ENCODE measurements at regions not wholly inside any gene's neighbourhood (a gene's known extent, or its start where the extent isn't known, plus 50 kb on each side); places are given as distances from the start of the nearest gene placed in this dataset.

GRCh38 chr2:19473350-19473749 lies 114.9 kb upstream of the OSR1 start:
- no TSS peak for BruUV-seq (replicated peaks)
- Histone ChIP-seq H3K4me1 (ENCODE audit: control insufficient read depth, insufficient read depth, low read length) (no peaks in the 10 kb centered on the region), H3K4me2 (ENCODE audit: control insufficient read depth, insufficient read depth) (no peak overlapping the region), H4K20me1 (ENCODE audit: control insufficient read depth, insufficient read depth) (no peaks in the 10 kb centered on the region), H3K9me3 (replicated peaks; ENCODE audit: control insufficient read depth, insufficient read depth, low read length) (no peaks in the 10 kb centered on the region; the same call in 2 of the 3 replicates), H3K79me2 (ENCODE audit: control insufficient read depth, insufficient read depth, low read length) (no peaks in the 10 kb centered on the region), H3K36me3 (ENCODE audit: control insufficient read depth in 2 of 2, insufficient read depth in 2 of 2, low read length in 1 of 2) (no peaks in the 10 kb centered on the region), H2AFZ (ENCODE audit: control insufficient read depth, low read depth, low read length) (no peak overlapping the region), H3K4me3 (no peak overlapping the region), H3K9ac (ENCODE audit: control insufficient read depth, insufficient read depth, low read length) (no peak overlapping the region), H3K27me3 (replicated peaks in 1 of 2; ENCODE audit: control insufficient read depth in 2 of 2, insufficient read depth in 2 of 2, low read length in 1 of 2) (no peaks in the 10 kb centered on the region; a peak in 1 of 4 replicates), H3K27ac (ENCODE audit: control insufficient read depth, insufficient read depth) (no peak overlapping the region)
- in situ Hi-C loops (cut with MboI): no loop called here
- intact Hi-C loops (cut with micrococcal nuclease; ENCODE audit: unreplicated experiment): no loop called here
- 67% methylated on average over 6 of the region's 6 CpGs for WGBS (ENCODE audit: insufficient coverage, insufficient replicate concordance, low lambda C conversion rate, missing lambda C conversion rate)
- ChIA-PET SMC1A (ENCODE audit: uncharacterized antibody, unreplicated experiment) (no interaction called here), CTCF (no interaction called here), POLR2A (no interaction called here), RAD21 (ENCODE audit: unreplicated experiment) (no interaction called here)
- TF ChIP-seq CEBPZ (IDR thresholded peaks at IDR 0.05; ENCODE audit: low read depth, low read length) (no peak), LARP7 (IDR thresholded peaks at IDR 0.05) (no peak), PAX8 (IDR thresholded peaks at IDR 0.05) (no peak), ZNF207 (IDR thresholded peaks at IDR 0.05; ENCODE audit: borderline replicate concordance) (no peak), ZZZ3 (IDR thresholded peaks at IDR 0.05; ENCODE audit: control insufficient read depth, insufficient read length, low read depth) (no peak), ESRRA (IDR thresholded peaks at IDR 0.05; ENCODE audit: low read length) (no peak), PAX5 (IDR thresholded peaks at IDR 0.05; ENCODE audit: borderline replicate concordance, low read depth, low read length) (no peak), EGR1 (IDR thresholded peaks at IDR 0.05; ENCODE audit: borderline replicate concordance in 1 of 2, low read depth in 2 of 2, low read length in 2 of 2) (no peak), YBX1 (IDR thresholded peaks at IDR 0.05) (no peak), CBFB (IDR thresholded peaks at IDR 0.05; ENCODE audit: low read depth) (no peak), ZNF217 (IDR thresholded peaks at IDR 0.05) (no peak)
- TF ChIP-seq, protein P1, sequence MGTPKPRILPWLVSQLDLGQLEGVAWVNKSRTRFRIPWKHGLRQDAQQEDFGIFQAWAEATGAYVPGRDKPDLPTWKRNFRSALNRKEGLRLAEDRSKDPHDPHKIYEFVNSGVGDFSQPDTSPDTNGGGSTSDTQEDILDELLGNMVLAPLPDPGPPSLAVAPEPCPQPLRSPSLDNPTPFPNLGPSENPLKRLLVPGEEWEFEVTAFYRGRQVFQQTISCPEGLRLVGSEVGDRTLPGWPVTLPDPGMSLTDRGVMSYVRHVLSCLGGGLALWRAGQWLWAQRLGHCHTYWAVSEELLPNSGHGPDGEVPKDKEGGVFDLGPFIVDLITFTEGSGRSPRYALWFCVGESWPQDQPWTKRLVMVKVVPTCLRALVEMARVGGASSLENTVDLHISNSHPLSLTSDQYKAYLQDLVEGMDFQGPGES (IDR thresholded peaks at IDR 0.05): no peak
- DNase-seq (ENCODE audit: low read depth, low spot score) (no peak), FAIRE-seq (no peak), ATAC-seq (no peak)

All from GM12878 (cell line).